DMS79 (cell line): ENCODE measurements at regions not wholly inside any gene's neighbourhood (a gene's known extent, or its start where the extent isn't known, plus 50 kb on each side); places are given as distances from the start of the nearest gene placed in this dataset.
A peak's percentile ranks its signal among the peaks of the same experiment; 100 is the strongest.
"Not testable (repeated sequence)": the region's sequence is repeated elsewhere in the genome, so short reads cannot be mapped to it uniquely, and the experiment has no call there.

ENCODE experiments used
- DNase-seq: peaks from one replicate; lab custom pipeline; 2025; lab: John Stamatoyannopoulos, UW

DNA sequence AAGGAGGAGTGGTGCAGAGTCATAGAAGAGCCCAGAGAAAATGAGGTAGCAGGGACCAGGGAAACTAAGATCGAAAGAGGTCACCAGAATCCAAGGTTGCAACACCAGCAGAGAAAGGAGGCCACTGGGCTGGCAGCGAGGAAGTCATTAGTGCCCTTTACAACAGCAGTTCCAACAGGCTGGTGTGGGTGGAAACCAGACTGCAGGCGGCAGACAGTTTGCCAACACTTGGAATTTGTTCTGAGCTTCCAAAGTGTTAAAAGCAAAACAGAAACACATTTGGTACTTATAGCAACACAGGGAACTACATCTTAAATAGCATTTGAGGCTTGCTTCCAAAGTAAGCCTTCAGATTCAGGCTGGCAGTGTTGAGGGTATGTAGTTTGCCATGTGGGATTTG, 95.2 kb upstream of the PWP1 start:
- no peak for DNase-seq

DNA sequence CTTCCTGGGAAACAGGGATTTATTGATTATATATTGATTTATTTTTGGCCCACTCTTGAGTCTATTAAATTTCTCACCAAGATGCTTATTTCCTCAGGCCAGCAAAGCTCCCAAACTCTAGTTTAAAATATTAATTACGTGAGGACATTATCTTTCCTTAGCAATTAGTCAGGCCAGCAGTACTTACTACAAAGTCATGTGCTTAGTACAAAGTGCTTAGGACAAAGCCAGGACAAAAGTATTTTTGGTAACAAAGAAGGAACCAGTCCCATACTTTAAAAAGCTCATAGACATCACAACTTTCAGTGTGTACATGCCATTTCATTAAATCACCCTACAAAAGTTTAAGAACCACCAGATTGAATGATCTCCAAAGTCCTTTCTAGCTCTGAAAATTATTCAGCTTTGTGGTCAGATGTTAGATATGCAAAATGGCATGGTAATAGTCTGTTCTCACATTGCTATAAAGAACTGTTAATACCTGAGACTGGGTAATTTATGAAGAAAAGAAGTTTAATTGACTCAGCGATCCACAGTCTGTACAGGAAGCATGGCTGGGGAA, 94.7 kb upstream of the PWP1 start:
- DNase-seq, result no peak

DNA sequence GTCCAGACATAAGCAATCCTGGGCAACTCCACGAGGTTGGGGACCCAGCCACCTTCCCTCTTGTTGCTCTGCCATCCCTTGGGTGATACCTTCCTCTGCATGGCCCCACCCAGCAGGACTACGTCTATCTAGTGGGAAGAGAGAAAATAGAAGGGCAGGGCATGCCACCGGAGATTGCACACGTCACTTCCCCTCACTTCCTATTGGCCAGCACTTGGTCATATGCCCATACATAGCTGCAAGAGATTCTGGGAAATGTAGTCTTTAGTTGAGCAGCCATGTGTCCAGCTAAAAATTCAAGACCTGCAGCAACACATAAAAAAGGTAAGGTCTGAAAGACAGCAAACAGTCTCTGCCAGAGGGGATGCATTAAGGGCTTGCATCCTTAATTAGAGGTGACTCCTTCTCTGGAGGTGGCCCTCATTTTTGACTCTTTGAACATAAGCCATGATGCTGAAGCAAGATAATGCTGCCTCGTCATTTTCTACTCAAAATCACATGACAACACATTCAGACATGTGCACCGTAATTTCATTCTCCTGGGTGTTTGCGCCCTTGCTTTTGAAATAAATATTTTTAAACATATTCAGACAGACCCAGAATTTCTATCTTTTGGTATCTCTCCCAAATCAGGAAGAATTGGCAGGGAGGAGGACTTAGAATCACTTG, 91.8 kb upstream of the PWP1 start:
- DNase-seq, result no peak

DNA sequence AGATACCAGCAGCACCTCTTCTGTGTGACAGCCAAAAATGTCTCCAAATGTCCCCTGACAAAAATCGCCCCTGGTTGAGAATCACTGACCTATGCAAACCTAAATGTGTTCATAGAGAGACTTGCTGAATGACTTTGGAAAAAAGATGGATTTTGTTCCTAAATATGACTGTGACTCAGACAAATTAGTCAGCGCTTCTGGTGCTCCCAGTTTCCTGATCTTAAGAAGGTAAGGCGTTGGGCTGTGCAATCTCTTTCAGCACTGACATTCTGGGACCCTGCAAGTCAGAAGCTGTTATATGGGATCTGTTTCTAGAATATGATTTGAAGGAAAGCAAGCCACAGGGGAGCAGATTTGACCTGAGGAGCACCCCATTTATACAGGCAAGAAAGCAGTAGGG, 90.6 kb upstream of the PWP1 start:
- no peak for DNase-seq

DNA sequence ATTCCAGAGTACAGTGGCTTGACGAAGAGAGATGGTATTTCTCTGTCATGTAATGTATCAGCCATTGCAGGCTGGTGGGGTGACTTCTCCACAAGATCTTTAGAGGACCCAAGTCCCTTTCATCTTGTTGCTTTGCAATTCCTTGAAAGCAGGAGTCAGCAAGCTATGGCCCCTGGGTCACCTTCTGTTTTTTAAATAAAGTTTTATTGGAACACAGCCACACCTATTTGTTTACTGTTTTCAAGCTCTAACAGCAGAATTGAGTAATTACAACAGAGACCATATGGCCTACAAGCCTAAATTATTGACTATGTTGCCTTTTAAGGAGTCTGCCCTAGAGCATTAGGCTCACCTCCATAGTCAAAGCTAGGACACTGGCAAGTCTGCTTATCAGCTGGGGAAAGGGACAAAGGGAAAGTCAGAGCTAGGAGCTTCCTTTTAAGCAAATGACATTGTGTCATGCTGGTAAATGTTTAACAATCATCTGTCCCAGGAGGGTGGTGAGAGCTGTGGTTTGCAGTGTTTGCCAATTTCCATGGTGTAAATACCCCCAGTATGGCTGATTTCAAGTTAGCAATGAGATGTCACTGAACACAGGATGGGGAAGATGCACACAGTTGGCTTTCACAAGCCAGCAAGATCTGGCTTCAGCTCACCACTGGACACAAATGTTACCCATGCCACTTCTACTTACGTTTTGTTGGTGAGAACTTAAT, 87.7 kb upstream of the PWP1 start:
- DNase-seq, result no peak

DNA sequence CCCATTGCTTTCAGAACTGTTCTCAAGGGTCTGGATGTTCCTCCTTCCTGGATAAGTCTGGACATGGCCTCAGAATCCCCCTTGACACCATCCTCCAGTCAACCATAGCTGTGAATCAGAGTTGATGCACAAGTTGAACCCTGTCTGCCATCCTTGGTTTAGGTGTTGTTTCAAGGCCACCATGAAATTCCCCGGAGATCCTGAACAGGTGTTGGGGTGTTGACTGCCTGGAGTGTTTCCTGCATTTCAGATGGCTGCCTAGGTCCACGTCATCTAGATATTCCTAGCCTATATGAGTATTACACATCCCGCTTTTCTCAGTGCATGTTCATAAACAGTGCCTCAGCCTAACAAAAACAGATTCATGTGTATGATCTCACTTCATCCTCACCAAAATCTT, 86.7 kb upstream of the PWP1 start:
- no peak for DNase-seq

DNA sequence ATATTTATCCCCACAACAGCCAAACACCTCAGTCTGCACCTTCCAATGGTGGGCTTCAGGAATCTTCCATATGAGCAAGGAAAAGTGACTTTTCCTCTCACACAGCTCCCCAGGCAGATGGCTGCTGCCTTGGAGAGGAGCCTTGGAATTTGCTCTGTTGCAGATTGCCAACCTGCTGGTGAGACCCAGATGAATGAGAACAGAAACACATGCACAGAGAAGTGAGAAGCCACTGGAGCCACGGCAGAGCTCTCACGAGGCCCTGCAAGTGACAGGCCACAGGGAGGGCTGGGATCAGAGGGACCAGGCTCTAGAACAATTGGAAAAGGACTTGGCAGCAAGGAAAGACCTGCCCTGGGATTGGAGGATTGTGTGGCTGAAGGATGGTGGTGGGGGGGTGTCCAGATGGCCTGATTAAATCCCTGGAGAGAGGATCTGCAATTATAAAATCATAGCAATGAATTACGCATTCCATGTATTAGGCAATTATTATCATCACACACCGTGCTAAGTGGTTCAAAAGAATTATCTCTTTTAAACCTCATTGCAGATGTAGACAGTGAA, 84.9 kb upstream of the PWP1 start:
- DNase-seq, result no peak

DNA sequence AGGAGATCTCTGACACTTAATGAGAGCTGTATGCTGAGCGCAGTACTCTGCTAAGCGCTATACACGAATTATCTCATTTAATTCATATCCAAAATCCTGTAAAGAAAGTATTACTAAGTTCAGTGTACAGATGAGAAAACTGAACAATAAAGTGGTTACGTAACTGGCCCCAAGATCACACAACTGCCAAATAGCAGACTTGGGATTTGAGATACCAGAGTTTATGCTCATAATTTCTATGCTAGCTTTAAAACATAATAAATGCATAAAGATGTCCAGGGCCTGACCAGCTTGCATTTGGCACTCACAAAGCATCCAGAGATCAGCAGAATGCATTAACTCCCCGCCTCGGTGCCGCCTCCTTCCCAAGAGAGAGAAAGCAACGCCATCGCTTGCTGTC, 83.2 kb upstream of the PWP1 start:
- DNase-seq, result no peak

DNA sequence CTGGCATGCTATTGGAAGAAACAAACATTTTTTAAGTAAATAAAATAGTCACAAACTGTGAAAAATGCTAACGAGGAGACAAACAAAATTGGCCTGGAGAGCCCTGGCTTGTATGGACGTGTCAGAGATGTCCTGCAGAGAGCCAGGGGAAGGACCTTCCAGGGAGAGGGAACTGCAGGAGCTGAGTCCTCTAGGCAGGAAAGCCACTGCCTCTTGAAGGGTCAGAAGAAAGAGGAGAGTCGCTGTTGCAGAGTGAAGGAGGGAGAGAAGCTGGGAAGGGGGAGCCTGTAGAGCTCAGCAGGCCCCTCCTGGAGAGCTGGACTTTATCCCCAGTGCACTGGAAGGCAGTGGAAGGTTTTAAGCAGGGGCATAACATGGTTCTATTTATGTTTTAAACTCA, 80.3 kb upstream of the PWP1 start:
- DNase-seq, result no peak

DNA sequence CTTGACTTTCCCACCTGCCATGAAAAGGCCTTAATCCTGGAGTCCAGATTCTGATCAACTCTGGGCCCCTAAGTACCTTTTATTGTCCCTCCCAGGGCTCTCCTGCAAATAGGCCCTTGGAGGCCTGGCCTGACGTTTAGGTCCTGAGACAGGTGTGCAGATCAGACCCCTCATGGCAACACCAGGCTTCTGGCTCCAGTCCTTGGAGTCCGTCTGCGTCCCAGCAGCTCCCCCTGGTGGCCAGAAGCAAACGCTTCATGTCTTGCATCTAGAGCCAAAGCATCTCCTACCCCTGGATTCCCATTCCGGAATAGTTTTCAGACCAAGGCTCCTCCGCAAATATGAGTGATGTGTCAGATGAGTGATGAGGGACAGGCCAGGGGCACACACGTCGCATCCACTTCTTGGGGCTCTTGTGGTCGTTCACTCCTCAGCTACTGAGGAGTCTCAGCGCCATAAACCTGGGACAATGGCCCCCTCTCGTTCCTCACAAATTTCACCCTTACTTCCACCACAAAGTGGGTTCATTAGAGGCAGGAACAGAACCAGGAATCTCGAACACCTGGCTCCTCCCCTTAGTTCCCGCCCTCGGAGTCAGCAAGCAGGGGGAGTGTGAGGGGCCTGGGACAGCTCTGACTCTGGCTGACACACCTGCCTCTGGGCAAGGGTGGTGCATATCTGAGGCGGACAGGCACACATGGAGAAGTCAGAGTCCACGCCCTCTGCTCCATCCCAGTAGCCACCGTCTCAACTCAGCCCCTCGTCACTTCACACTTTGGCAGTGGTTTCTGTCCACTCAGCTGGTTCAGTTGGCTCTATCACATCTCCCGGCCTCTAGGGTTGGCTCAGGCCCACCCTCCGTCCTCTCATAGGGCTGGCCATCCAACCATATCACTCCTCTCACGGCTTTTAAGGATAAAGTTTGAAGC, 77.9 kb upstream of the PWP1 start:
- peak; percentile 80 for DNase-seq

DNA sequence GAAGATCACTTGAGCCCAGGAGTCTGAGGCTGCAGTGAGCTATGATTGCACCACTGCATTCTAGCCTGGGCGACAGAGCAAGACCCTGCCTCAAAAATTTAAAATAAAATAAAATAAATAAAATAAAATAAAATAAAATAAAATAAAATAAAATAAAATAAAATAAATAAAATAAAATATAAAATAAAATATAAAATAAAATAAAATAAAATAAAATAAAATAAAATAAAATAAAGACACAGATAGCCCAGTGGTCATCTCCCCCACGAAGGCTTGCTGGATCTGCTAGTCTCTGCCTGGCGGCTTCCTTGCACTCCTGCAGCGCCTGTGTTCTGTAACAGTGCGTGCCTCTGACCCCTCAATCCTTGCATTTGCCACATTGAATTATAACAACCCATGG, 76.8 kb upstream of the PWP1 start:
- DNase-seq, result not testable (repeated sequence)

DNA sequence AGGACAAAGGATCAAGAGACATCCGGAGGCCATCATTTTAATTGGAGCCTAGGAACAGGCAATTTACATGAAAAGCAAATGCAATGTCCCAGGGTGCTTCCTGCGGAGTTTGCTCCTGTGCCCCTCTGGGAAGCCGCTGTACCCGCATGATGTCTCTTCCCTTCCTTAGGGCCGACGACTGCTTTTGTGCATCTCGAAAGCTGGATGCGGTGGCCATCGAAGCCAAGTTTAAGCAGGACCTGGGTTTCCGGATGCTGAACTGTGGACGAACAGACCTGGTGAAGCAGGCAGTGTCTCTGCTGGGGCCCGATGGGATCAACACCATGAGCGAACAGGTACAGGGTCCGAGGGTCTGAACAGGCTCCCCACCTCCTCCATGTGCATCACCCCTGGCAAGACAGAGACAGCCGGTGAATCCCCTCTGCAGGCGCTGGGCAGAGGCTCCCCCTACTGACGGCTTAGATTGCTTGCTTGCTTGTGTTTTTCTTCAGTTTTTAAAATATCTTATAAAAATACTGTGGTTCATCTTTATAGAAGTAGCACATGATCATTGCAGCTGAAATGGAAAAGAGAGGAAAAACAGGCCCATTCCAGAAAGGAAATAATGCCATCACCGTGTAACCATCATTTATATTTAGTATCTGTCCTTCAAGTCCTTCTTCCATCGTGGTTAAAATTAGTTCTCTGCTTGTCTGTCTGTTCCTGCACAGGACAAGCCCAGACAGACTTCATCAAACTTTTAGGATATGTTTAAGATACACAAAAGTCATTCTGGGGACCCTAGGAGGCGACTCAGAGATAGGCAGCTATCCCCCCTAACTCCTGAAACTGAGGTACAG, 75.4 kb upstream of the PWP1 start:
- DNase-seq, result no peak

DNA sequence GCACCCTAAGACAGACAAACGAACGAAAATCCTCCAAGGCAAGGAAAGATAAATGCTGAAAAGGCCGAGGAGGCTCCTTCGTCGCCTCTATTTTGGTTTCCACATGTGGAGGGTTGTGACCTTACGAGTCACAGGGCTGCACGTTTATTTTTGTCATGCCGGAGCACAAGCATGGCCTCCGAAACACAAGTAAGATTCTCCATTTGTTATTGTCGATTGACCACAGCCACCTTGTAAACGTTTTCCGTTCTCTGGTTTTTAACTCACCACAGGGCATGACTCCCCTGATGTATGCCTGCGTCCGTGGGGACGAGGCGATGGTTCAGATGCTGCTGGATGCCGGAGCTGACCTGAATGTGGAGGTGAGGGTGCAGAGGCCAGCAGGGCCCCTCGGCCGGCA, 73.1 kb upstream of the PWP1 start:
- DNase-seq, result no peak

DNA sequence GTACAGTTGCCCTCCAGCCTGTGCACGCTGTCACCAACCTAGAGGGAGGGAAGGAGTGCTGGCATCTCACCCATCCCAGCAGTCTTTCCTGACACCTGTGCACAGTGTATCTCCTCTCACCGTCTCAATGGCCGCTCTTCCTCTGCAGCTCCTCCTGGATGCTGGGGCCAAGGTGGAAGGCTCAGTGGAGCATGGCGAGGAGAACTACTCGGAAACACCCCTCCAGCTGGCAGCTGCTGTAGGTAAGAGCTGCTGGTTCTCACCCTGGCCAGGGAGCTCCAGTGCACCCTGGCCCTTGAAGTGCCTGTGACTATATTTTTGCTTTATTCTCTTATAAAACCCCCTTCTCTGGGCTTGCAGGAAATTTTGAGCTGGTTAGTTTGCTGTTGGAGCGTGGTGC, 68.7 kb upstream of the PWP1 start:
- peak; percentile 22 for DNase-seq

DNA sequence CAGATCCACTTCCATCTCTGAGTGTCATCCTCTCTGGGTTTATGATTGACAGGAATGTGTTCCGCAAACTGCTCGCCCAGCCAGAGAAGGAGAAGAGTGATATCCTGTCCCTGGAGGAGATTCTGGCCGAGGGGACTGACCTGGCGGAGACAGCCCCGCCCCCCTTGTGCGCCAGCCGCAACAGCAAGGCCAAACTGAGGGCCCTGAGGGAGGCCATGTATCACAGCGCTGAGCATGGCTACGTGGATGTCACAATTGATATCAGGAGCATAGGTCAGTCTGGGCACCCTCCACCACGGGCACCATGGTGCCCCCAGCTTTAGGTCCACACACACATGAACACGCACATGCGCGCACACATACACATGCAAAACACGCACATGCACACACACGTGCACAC, 67.5 kb upstream of the PWP1 start:
- DNase-seq, result no peak

DNA sequence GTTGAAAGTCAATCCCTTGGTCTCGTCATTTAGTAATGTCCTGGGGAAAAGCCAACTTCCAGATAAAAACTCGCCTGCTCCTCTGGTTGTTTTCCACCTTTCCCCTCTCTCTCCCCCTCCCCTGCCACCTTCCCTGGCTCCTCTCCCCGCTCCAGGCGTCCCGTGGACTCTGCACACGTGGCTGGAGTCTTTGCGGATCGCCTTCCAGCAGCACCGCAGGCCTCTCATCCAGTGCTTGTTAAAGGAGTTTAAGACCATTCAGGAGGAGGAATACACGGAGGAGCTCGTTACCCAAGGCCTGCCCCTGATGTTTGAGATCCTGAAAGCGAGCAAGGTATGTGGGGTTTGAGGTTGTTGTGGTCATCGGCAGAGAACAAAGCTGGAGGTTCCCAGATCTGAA, 65.8 kb upstream of the PWP1 start:
- no peak for DNase-seq

DNA sequence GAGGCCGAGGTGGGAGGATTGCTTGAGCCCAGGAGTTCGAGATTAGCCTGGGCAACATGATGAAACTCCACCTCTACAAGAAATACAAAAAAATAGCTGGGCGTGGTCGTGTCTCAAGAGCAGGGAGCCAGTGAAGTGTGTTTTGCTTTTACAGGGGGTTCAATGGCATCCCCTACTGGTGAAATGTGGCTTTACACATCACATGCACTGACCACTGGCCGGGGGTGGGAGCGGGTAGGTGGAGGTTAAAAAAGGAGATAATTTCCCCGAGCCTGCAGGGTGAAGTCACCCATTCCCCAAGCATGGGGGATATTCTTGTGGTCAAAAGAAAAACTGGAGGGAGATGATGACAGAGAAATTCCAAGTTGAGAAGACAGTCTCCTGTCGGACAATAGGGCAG, 63.6 kb upstream of the PWP1 start:
- DNase-seq, result no peak

DNA sequence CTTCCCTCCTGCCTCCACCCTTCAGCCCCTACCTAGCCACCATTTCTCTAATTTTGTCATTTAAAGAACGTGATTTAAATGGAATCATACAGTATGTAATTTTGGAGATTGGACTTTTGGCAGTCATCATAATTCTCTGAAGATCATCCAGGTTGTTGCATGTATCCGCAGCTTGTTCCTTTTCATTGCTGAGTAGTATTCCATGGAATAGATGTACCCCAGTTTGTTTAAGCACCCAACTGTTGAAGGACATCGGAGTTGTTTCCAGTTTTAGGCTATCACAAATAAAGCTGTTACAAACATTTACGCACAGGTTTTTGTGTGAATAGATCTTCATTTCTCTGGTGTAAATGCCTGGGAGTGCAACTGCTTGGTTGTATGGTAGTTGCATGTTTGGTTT, 61.1 kb upstream of the PWP1 start:
- DNase-seq, result no peak

DNA sequence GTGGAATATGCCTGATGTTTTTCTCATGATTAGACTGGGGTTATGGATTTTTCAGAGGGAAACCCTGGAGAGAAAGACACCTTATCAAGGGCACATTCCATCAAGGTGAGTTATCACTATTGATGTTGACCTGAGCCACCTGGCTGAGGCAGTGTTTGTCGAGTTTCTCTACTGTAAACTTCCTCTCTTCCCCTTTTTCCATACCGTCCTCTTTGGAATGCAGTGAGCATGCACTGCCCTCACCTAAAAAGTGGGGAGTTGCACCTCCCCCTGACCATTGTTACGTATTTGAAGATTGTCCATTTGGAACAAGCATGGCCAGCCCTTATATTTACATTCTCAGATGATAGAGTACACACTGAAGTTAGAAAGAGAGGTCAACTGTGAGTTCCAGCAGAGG, 53.9 kb upstream of the PWP1 start:
- no peak for DNase-seq

DNA sequence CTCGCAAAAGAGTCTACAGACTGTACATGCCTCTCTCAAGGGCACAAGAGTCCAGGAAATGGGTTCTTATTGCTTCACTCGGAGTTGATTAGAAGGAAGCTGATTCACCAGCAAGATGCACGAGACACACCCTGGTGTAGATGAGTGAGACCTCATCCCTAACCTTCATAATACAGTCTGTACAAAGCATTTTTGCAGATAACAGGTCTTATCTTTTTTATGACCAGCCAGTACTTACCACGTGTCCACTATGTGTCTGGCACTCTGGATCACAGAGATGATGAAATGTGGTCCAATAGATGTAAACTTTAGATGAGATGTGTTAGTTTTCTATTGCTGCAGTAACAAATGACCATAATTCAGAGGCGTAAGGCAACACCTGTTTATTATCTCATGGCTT, 53.4 kb upstream of the PWP1 start:
- DNase-seq, result no peak

DNA sequence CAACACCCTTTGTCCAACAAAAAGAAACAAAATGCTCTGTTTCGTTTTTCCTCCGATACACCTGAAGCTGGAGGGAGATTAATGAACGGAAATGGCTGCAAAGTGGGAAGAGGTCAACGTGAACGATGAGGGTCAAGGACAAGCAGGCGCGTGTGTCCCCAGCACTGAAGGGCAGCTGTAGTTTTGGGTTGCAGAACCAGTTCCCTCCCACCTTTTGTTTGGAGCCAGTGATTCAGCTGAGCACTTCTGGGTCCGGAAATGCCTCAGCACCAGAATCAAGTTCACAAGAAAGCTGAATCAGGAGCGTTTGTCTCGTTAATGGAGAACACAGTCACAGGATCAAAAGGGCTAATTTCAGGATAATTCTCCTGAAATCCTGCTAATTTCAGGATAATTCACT, 51.1 kb upstream of the PWP1 start:
- DNase-seq, result no peak
